MCF 10A (cell line): ENCODE measurements at regions not wholly inside any gene's neighbourhood (a gene's known extent, or its start where the extent isn't known, plus 50 kb on each side); places are given as distances from the start of the nearest gene placed in this dataset.
A peak's percentile ranks its signal among the peaks of the same experiment; 100 is the strongest.

Experiments used
- BruUV-seq: library from RNA; stranded (reverse); fragments of 400-500 nt; replicated peaks from 2 replicates; lab custom pipeline; 2021; lab: Mats Ljungman, UMichigan
- CTCF ChIA-PET: fragments of 300-600 bp; sonication (Branson Sonifier 250); formaldehyde crosslinking; extraction: SDS; loops from one replicate; lab custom pipeline; 2021; ENCODE audit warnings: antibody characterized with exemption, inconsistent platforms; lab: Yijun Ruan, JAX
- POLR2A ChIA-PET: fragments of 300-600, 350-650 bp; sonication (Branson Sonifier 250); formaldehyde crosslinking; extraction: SDS; loops from one replicate; lab custom pipeline; 2020; ENCODE audit warnings: antibody characterized with exemption, inconsistent platforms; lab: Yijun Ruan, JAX
- DNase-seq: peaks from one replicate; pipeline ENCODE4 v3.0.0-alpha.2; 2018; ENCODE audit not compliant: unreplicated experiment
- H3K27ac Mint-ChIP-seq: one replicate; pipeline ENCODE4 v1.8.0; 2022; ENCODE audit warnings: mild to moderate bottlenecking, low read depth, mixed read lengths; ENCODE audit not compliant: unreplicated experiment
- H3K27me3 Mint-ChIP-seq: one replicate; pipeline ENCODE4 v1.8.0; 2022; ENCODE audit warnings: mixed read lengths; ENCODE audit not compliant: insufficient read depth, unreplicated experiment
- H3K36me3 Mint-ChIP-seq: one replicate; pipeline ENCODE4 v1.8.0; 2022; ENCODE audit warnings: mild to moderate bottlenecking, moderate library complexity, mixed read lengths; ENCODE audit not compliant: insufficient read depth, unreplicated experiment
- H3K4me1 Mint-ChIP-seq: one replicate; pipeline ENCODE4 v1.8.0; 2022; ENCODE audit warnings: mixed read lengths; ENCODE audit not compliant: insufficient read depth, unreplicated experiment
- H3K4me3 Mint-ChIP-seq: one replicate; pipeline ENCODE4 v1.8.0; 2022; ENCODE audit warnings: mild to moderate bottlenecking, moderate library complexity, mixed read lengths; ENCODE audit not compliant: unreplicated experiment
- H3K9me3 Mint-ChIP-seq: one replicate; pipeline ENCODE4 v1.8.0; 2022; ENCODE audit warnings: mixed read lengths; ENCODE audit not compliant: unreplicated experiment
- intact Hi-C: fragments of 100-400 bp; cut with micrococcal nuclease; formaldehyde crosslinking; loops from 2 replicates; pipeline ENCODE4 v1.14.1; 2022
- TF ChIP-seq, protein P1 (sequence below): fragments of 200-600 bp; IDR thresholded peaks from one replicate; pipeline ENCODE4 v1.8.0; 2022; ENCODE audit warnings: antibody characterized with exemption, mild to moderate bottlenecking; ENCODE audit not compliant: unreplicated experiment

DNA sequence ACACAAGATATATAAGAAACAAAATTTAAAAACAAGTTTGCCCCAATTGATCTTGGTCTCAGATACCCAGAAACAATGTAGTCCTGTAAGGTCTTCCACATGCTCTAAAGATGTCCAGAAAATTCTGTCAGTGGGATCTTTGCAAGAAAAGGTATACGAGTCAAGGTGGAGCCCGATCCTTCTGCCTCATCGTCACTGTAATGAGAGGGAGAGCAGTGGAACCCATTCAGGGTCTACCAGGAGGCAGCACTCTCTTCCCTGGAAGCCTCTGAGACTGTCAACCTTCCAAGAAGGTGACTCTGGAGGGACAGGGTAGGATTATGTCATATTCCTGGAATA, 112.8 kb downstream of the JCAD start:
- CTCF ChIA-PET = interaction anchor here (1.0 to 2.9 kb wide), 5 partner anchors 55 to 233 kb away, joined by 3 to 21 read pairs (median 4); no protein-coding TSS in a partner anchor
- DNase-seq = no peak
- TF ChIP-seq, protein P1, sequence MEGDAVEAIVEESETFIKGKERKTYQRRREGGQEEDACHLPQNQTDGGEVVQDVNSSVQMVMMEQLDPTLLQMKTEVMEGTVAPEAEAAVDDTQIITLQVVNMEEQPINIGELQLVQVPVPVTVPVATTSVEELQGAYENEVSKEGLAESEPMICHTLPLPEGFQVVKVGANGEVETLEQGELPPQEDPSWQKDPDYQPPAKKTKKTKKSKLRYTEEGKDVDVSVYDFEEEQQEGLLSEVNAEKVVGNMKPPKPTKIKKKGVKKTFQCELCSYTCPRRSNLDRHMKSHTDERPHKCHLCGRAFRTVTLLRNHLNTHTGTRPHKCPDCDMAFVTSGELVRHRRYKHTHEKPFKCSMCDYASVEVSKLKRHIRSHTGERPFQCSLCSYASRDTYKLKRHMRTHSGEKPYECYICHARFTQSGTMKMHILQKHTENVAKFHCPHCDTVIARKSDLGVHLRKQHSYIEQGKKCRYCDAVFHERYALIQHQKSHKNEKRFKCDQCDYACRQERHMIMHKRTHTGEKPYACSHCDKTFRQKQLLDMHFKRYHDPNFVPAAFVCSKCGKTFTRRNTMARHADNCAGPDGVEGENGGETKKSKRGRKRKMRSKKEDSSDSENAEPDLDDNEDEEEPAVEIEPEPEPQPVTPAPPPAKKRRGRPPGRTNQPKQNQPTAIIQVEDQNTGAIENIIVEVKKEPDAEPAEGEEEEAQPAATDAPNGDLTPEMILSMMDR = no peak
- Mint-ChIP-seq H3K27me3 (no peaks in the 10 kb centered on the region), H3K9me3 (peaks cover 7% of the 10 kb centered on the region), H3K27ac (peak overlapping the region; percentile 99), H3K4me1 (peaks cover 79% of the 10 kb centered on the region), H3K36me3 (peaks cover 4% of the 10 kb centered on the region), H3K4me3 (peak overlapping the region; percentile 61)
- intact Hi-C loops = loop anchor here (5.0 kb wide), 1 partner anchor 209 kb away; no protein-coding TSS in a partner anchor
- BruUV-seq = no TSS peak
- POLR2A ChIA-PET = interaction anchor here (0.5 to 6.5 kb wide), 17 partner anchors 8 to 402 kb away, joined by 3 to 52 read pairs (median 3); partner anchors contain the start of gene SVIL

DNA sequence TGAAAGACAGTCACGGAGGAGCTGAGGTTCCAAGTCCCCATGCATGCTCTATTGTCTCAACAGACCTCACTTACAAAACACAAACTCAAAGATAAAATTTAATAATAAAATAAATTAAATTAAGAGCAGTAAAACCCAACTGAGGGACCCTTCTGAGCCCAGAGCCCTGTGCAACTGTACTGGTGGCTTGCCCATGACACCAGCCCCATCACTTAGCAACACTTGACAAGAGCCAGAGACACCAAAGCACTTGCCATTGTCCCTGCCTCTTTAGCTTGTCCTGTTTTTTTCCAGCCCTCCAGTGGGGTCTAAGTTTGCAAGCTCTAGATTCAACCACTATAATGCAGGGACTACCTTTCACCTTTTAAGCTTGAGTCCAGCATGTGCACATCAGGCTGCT, 117.9 kb downstream of the JCAD start:
- peaks cover 7% of the 10 kb centered on the region for H3K9me3 Mint-ChIP-seq
- no peaks in the 10 kb centered on the region for H3K27me3 Mint-ChIP-seq
- no peak overlapping the region for H3K4me3 Mint-ChIP-seq
- POLR2A ChIA-PET = no interaction called here
- DNase-seq = no peak
- TF ChIP-seq, protein P1 = no peak
- CTCF ChIA-PET = no interaction called here
- no peak overlapping the region for H3K27ac Mint-ChIP-seq
- peaks cover 4% of the 10 kb centered on the region for H3K36me3 Mint-ChIP-seq
- peaks cover 33% of the 10 kb centered on the region for H3K4me1 Mint-ChIP-seq
- intact Hi-C loops = no loop called here
- BruUV-seq = no TSS peak

DNA sequence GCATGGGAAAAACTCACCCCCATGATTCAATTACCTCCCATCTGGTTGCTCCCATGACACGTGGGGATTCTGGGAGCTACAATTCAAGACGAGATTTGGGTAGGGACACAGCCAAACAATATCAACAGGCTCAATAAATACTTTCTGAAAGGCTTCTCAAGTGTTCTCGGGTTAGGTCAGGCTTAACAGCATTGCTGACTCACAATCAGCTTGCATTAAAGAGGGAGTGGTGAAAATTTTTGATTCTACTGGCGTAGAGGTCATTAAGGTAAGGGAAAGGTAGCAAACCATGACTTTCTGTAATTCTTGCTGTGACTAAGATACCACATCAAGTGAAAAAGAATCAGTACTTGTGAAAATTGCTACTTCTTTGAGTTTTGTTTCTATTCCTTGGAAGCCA, 126.4 kb downstream of the JCAD start:
- ChIA-PET CTCF (interaction anchor here (0.6 kb wide), 1 partner anchor 392 kb away, joined by 3 read pairs; no protein-coding TSS in a partner anchor), POLR2A (interaction anchor here (2.3 kb wide), 1 partner anchor 16 kb away, joined by 8 read pairs; no protein-coding TSS in a partner anchor)
- TF ChIP-seq, protein P1 = no peak
- intact Hi-C loops = no loop called here
- Mint-ChIP-seq H3K27ac (peak overlapping the region; percentile 90), H3K36me3 (no peaks in the 10 kb centered on the region), H3K4me1 (peaks cover 26% of the 10 kb centered on the region), H3K4me3 (no peak overlapping the region), H3K9me3 (peaks cover 16% of the 10 kb centered on the region), H3K27me3 (no peaks in the 10 kb centered on the region)
- no TSS peak for BruUV-seq
- no peak for DNase-seq

DNA sequence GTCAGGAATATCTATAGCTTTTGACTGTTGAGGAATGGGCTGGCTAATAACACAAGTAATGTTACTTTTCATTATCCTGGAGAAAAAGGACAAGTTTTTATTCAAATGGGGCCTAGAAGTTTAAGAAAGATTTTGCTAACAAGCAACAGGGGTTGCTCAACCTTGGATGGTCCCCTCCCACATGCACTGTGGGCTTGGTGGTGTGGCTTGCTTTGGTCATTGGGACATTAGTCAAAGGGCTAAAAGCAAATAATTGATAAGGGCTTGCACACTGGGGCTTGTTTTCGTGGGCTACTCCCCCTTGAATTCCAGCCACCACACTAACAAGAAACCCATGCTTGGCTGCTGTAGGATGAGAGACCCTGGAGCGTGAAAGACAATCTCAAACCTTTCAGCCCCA, 127.6 kb downstream of the JCAD start:
- H3K27ac Mint-ChIP-seq = peak overlapping the region; percentile 35
- peaks cover 33% of the 10 kb centered on the region for H3K4me1 Mint-ChIP-seq
- ChIA-PET CTCF (no interaction called here), POLR2A (no interaction called here)
- DNase-seq = no peak
- H3K27me3 Mint-ChIP-seq = no peaks in the 10 kb centered on the region
- no peaks in the 10 kb centered on the region for H3K36me3 Mint-ChIP-seq
- intact Hi-C loops = no loop called here
- H3K4me3 Mint-ChIP-seq = no peak overlapping the region
- TF ChIP-seq, protein P1 = no peak
- no TSS peak for BruUV-seq
- peaks cover 16% of the 10 kb centered on the region for H3K9me3 Mint-ChIP-seq
